ENCODE measurements at regions not wholly inside any gene's neighbourhood (a gene's known extent, or its start where the extent isn't known, plus 50 kb on each side); places are given as distances from the start of the nearest gene placed in this dataset.
"Not testable (repeated sequence)": the region's sequence is repeated elsewhere in the genome, so short reads cannot be mapped to it uniquely, and the experiment has no call there.

DNA sequence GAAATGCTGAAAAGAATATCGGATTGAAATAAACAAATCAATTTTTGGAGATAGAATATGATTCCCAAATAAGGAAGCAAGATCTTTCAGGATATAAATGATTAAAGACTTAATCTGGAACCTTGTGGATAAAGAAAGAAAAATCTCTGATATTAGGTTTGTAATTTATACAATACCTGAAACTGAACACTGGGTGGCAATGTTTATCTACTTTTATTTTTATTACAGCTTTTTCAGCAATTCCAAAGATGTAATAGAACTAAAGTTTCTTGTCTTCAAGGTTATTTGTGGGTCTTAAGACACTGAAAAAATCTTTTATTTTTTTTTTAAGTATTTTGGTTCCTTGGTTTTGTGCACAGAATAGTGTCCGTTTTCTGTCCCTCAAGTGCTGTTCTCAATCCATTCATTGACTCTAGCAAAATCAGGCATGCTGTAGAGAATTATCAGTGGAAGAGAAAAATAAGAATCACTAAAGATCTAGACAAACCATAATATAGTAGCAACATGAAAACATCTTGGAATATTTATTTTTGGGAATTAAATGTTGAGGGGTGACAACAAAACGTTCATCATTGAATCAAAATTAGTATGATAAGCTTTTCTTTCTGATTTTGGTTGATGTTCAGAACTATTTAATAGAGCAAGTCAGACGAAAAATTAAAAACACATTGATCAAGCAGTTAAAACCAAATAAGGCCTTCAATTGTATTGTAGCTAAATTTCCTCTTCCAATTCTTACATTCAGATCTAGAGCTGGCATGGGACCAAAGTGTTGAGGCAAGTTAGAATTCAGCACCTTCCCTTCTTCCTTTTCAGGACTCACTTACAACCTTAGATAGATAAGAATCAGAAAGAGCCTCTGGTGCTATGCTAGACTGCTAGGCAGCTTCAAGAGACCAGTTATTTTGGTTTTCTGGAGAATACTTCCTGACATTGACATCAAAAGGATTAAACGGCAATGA lies 704.4 kb upstream of the PCDH20 start:
- no peak for DNase-seq (ENCODE audit: low read depth in 3 of 3)

DNA sequence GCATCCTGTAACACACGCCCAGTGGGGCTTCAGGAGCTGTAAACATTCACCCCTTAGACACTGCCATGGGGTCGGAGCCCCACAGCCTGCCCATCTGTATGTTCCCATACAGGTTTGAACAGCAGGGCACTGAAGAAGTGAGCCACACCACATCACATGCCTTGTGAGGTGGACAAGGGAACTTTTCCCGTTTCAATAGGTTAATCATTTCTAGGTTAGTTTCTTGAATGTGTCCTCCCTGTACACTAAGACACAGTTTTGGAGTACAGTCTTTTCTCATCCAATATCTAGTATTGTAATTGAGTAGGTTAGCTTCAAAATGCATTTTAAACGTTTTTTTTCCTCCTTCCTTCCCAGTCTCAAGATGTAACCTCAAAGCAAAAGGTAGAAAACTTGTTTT lies 700.2 kb upstream of the PCDH20 start:
- no peak for DNase-seq (ENCODE audit: low read depth in 3 of 3)

DNA sequence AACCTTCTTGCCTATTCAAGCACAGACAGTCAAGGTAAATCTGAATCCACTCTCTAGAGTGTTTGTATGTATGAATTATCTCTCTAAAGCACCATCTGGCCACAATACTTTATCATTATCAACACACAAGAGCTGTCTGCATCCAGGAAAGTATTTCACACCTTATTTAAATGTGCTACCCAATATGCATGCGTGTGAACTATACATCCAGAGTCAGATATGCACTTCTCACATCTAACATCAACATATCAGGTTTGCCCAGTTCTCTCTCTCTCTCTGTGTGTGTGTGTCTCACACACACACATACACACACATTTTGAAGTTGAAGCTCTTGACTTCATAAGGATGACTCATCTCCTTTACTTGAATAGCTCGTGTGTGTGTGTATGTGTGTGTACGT lies 697.5 kb upstream of the PCDH20 start:
- no peak for DNase-seq (ENCODE audit: low read depth in 3 of 3)

DNA sequence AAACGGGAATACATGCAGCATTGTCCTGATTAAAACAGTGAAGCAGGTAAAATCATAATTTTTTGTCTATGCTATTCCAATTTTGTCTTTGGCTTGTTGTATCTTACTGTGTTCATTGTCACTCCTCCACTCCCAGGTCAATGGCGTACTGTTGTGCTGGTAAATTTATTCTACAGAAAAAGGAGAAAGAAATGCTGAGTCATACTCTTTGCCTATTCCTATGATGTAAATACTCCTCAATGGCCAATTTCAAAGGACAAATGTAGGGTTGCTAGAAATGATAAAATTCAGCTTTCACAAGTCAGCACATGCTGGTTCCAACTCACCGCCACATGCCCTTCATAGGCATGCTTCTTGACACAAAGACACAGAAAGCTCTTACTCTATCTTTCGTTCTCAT lies 694.4 kb upstream of the PCDH20 start:
- DNase-seq (ENCODE audit: low read depth in 3 of 3) = no peak

DNA sequence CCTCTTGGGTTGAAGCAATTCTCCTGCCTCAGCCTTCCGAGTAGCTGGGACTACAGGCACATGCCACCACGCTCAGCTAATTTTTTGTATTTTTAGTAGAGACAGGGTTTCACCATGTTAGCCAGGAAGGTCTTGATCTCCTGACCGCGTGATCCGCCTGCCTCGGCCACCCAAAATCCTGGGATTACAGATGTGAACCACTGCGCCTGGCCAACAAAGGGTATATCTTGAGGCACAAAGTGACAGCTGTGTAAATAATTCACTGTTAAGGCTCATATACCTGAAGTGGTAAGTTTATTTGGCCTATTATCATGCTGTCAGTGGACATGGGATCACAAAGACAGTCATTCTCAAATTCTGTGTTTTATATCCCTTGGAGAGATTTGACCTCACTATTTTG lies 688.5 kb upstream of the PCDH20 start:
- DNase-seq (ENCODE audit: low read depth in 3 of 3) = not testable (repeated sequence)

DNA sequence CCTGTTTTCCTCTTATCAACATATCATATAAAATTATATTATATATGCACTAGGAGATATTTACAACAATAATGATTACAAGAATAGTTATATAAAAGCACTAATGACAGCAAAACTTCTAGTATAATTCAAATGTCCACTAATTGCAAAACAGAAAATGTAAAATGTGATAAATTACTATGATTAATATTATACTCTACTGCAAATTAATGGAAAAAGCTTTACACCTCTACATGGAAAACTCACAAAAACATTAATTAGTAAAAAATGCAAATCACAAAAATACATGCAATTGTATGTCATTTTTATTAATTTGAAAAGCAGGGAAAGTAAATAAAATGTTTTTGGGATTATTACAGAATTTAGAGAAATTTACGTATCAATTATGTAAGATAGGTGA lies 681.0 kb upstream of the PCDH20 start:
- DNase-seq (ENCODE audit: low read depth in 3 of 3) = no peak

DNA sequence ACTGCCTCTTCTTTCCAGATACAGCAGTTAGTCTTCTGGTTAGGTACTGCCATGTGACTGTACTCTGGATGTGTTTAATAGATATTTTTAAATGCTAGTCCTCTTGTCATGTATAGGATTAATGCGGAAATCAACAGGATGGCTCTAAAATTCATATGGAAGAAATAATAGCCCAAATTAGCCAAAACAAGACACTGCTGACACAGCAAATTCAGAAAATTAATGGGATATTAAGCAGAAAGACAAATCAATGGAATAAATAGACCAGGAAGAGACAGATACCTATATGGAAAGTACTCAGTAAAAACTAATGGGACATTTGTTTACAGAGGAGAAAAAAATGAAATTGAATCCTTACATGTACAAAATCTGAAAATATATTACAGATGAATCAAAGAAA lies 679.3 kb upstream of the PCDH20 start:
- no peak for DNase-seq (ENCODE audit: low read depth in 3 of 3)

DNA sequence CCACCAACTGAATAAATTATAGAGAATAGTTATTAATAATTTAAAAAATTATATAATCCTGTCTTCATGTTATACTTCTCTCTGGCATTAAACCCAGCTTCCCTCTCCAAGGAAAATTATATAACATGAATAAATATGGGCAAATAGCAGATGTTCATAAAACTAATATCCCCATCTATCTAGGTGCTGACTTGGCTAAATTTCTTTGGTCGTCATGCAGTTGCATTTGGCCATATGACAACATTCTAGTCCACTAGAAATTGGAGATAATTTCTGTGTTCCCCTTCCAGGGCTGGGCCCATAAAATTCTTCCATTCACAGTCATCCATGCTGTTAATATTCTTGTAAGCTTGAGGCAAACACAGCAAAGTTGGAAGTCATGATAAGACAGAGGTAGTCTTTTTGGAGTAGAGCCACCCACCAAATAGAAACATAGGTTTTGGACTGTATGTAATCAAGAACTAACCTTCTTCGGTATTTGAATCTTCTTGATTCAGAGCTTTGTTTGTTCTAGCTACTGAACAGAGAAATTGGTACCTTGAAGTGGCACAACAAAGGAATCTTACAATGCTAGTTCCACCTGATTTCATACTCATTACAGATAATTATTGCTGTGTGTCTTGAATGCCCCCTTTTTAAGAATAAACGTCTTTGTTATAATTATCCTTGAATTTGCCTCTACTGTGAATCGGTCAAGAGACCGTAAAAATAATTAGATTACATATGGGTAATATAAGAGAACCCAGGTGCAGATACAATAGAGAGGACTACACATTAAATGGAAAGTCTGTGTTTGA lies 678.5 kb upstream of the PCDH20 start:
- no peak for DNase-seq (ENCODE audit: low read depth in 3 of 3)

DNA sequence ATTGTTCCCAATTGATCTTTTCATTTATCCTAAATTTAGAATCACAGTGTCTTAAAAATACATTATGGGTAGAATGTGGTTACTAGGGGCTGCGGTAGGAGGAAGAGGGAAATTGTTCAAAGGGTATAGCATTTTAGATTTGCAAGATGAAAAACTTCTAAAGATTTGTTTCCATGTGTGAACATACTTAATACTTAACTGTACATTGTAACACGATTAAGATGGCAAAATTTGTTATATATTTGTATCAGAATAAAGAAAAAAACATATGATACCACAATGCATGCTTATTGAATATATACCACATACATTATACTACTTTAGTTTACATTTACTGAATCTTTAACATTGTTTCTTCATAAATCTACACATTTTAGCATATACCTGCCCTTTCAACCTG lies 677.3 kb upstream of the PCDH20 start:
- DNase-seq (ENCODE audit: low read depth in 3 of 3) = no peak

DNA sequence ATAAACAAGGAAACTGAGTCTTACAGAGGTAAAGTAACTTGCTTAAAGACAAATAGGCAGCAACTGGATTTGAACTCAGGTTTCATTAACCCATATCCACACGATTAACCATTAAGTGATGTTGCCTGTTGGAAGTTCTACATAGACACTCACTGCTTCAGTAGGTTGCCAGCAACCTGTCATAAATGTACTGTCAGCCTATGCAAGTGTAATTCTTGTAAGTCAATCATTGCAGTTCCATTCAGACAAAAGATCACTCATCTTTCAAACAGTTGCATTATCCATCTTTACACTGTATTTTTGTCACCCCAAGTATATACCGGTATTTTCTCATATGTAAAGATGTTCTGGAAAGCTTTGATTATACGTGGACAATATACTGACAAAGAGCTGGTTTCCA lies 676.9 kb upstream of the PCDH20 start:
- no peak for DNase-seq (ENCODE audit: low read depth in 3 of 3)

DNA sequence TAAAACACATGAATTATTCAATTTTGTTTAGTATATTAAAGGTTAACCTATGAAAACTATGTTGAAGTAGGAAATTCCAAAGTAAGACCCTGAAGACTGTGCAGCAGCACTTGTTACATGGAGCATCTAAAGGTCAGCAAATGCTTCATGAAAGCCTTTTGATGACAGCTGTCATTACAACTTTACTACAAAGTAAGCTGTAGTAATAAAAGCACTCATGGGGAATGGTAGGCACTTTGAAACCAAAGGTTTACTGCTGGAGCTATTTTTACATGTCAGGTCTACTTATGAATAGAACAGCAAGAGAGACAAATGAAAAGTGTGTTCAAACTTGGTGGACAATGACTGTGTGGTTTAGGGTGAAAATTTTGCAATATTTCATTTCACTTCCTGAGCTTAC lies 672.5 kb upstream of the PCDH20 start:
- no peak for DNase-seq (ENCODE audit: low read depth in 3 of 3)

DNA sequence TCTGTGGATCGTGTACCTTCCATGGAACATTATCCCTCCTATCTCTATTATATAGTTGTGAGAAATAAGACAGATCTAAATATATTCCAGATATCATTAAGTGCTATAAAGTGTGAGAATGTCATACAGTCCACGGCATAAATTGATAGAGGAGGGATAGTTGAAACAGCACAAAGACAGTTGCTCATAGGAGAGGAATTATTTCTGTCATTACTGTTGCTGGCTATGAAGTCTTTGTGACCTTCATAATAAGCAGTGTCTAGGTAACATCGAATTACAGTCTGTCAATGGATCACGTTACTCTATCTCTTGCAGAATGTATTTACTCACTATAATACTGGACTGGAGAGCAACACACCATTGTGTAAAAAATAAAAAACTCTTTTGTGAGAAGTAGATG lies 671.5 kb upstream of the PCDH20 start:
- no peak for DNase-seq (ENCODE audit: low read depth in 3 of 3)

DNA sequence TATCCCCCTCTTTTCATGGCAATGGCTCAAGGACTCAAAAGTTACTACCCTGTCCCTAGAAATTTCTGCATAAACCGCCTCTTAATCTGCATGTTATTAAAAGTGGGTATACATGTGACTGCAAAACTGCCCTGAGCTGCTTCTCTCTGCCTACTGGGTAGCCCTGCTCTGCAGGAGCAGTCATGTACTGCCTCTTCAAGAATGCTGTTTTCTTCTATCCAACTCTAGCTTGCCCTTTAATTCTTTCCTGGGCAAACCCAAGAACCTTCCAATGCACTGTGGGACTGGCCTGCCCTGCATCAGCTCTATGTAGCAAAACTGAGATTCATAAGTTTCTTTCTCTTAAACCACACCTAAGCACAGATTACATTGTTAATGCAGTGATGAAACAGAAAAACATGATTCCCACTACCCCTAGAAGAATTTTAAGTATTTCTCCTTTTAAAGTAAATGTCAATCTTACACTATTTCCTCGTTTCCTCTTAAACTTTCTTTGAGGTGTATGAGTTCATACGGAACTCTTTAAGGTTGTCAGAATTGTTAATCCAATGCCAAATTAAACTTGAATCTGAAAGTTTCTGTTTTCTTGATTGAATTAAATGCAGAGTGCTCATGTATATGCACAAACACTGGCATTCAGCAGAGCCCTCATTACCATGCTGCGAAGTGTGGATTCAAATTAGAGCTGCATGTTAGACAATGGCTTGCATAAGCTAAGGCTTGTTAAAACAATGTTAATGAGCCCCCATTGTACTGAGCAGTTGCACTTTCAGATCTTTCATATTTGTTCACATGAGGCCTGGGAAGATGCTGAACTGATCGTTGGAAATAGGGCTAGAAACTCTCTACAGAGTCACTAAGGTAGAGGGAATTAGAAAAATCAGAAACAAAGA lies 669.9 kb upstream of the PCDH20 start:
- no peak for DNase-seq (ENCODE audit: low read depth in 3 of 3)

DNA sequence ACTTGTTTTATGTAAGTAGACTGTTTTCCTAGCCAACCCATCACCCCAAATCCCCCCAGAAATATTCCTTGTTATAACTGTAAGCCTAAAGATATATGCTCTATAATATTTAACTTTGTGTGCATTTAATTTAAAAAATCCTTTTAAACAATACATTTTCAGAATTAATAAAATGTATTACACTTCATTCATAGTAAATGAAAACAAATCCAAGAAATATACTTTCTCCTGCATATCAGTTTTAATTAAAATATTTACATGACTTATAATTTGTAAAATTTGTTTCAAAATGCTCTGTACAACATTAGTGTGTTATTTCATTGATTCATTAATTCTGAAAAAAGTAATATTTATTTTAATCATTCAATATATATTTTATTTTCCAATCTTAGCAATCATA lies 669.1 kb upstream of the PCDH20 start:
- no peak for DNase-seq (ENCODE audit: low read depth in 3 of 3)

DNA sequence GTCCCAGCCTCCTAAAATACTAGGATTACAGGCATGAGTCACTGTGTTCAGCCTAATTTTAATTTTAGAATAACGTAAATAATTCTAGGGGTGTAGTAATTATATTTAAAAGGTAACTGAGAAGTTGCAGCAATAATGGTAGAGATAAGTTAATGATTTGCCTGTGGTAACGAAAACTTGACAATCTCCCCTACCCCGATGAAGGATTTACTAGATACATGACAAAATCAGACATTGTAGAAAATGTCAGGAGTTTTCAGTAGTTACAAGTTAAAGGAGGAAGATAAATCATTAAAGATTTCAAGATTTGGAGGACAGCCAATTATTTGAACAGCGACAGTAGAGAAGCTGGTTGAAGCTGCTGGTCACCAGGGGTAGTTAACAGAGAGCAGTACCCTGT lies 652.2 kb upstream of the PCDH20 start:
- no peak for DNase-seq (ENCODE audit: low read depth in 3 of 3)

DNA sequence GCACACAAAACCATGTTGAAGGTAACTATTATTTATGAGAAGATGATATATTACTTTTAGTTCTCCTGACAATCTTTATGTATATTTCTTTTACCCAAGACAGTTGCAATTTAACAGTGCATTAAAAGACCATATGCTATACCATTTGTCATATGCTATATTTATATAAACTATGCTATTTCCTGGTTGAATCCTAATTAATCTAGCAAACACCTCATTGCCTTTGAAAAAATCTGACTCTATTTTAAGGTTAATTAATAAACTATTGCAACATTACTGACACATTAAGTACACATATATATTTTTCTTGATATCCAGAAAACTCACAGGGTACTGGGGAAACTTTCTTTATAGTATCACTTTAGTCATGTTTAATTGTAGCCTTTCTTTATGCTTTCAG lies 649.4 kb upstream of the PCDH20 start:
- DNase-seq (ENCODE audit: low read depth in 3 of 3) = no peak

DNA sequence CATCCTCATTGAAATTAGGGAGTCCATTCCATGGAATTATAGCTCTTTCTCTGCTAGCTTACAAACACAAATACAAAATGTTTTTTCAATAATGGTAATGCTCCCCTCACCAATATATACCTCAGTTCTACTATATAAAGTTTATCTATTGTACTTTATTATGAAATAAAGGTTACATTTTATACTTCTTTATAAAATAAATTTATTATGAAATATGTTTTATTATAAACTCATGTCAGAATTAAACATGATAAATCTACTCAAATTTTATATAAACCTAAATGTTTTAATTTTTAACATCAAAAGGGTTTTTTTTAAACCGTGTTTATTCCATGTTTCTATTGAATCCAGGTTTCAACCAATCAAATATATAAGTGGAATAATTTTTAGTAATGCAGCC lies 646.1 kb upstream of the PCDH20 start:
- no peak for DNase-seq (ENCODE audit: low read depth in 3 of 3)

DNA sequence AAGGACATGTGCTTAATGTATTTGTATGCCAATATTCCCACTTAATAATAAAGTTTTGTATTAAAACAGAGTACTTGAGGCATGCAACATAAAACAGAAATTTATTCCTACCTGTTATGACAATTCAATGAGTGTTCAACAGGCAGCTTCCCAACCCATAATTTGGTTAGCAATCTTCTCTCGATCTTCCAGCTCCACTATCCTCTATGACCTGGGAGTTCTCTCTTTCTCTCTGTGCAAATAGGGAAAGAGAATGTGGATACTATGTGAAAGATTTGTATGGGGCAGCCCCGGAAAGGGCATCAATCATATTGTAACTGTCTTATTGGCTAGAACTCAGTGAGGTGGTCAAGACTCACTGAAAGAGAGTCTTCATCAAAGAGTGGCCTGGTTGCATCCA lies 644.9 kb upstream of the PCDH20 start:
- no peak for DNase-seq (ENCODE audit: low read depth in 3 of 3)

DNA sequence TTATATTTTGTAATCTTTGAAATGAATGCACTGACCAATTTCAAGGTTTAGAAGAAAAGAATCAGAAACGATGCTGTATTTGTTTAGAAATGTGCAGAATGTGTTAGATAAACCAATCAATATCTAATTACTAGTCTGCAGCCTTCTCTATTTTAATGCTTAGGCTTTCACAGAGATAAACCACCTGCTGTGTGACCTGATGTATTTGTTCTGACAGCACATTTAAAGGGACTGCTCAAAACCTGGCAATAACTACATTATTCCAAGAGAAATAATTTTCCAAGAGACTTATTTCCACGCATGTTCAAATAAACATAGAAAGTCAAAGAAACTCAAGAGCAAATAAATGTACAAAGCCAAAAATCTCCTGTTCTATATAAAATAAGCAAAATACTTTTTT lies 641.6 kb upstream of the PCDH20 start:
- no peak for DNase-seq (ENCODE audit: low read depth in 3 of 3)

DNA sequence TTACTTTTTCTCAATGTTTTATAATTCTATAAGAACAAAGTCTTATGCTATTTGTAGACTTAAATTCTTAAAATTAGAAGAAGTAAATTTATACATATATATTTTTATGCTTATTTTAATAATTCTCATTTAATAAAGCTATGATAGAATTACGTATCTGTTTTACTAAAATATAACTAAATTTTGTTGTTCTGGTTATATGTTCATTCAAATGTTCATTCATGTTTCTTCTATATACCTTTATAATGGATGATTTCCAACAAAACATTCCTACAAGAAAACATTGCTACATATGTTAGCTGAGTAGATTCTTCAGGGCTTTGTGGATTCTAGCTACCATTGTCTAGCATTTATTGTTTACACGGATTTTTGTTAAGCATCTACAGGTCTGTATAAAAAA lies 634.3 kb upstream of the PCDH20 start:
- no peak for DNase-seq (ENCODE audit: low read depth in 3 of 3)

DNA sequence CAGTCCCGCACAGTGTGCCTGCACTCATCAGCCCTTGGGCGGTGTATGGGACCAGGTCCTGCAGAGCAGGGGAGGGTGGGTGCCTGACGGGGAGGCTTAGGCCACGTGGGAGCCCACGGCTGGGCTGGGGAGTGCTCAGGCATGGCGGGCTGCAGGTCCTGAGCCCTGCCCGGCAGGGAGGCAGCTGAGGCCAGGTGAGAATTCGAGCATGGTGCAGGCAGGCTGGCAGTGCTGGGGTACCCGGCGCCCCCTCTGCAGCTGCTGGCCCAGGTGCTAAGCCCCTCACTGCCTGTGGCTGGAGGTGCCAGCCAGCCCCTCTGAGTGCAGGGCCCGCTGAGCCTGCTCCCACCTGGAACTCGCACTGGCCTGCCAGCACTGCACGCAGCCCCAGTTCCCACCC lies 630.9 kb upstream of the PCDH20 start:
- no peak for DNase-seq (ENCODE audit: low read depth in 3 of 3)

DNA sequence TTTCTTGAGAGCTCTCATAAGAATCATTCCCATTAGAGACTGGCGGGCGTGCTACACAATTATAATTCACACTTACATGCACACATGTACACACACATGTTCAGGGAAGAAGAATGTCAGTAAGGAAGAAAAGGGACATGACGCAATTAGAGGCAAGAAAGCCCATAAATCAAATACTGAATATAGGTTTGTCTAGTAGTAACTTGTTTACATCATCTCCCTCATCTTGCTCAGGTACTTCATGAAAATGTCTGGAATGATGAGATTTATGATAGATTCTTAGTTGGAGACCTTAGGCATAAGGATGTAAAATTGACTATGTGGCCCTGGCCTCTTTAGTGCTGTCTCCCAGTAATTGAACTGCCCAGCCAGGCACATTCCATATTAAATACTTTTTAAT lies 628.0 kb upstream of the PCDH20 start:
- DNase-seq (ENCODE audit: low read depth in 3 of 3) = no peak
